COLO829 (cell line): ENCODE measurements at regions not wholly inside any gene's neighbourhood (a gene's known extent, or its start where the extent isn't known, plus 50 kb on each side); places are given as distances from the start of the nearest gene placed in this dataset.
"Not testable (repeated sequence)": the region's sequence is repeated elsewhere in the genome, so short reads cannot be mapped to it uniquely, and the experiment has no call there.

Source experiments
- DNase-seq: peaks from one replicate; pipeline ENCODE4 v3.0.0; 2012; ENCODE audit warnings: low spot score

DNA sequence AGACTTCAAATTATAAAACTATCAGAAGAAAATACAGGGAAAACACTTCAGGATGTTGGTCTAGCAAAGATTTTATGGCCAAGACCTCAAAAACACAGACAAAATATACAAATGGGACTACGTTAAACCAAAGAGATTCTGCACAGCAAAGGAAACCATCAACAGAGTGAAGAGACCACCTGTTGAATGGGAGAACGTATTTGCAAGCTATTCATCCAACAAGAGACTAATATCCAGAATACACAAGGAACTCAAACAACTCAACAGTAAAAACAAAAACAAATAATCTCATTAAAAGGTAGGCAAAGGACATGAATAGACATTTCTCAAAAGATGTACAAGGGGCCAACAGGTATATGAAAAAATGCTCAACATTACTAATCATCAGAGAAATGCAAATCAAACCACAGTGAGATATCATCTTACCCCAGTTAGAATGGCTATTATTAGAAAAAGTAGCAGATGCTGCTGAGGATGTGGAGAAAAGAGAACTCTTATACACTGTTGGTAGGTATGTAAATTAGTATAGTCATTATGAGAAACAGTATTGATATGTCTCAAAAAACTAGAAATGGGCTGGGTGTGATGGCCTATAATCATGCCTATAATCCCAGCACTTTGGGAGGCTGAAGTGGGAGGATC is 112.6 kb downstream of the LRIG2 start:
- DNase-seq = no peak

DNA sequence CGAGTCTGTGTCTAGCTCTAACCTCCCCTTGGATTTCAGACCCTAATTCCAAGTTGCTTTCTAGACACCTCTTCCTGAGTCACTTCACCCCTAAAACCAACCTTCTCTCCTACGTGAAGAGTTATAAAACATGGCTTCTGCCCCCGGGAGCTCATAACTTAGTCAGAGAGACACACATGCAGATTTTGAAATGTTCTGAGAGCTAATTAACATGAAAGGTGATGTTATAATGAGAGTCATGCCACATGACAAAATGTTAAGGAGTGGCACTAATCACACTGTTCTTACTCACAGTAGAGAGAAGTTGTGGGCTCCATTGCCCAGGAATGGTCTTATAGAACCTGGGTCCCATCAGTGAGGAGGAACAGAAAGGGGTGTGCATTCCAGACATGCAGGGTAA is 117.1 kb downstream of the LRIG2 start:
- no peak for DNase-seq

- DNase-seq = no peak
These were observed 117.9 kb downstream of the LRIG2 start for GRCh38 chr1:113190930-113191329.

GRCh38 chr1:113191579-113192076 is 118.6 kb downstream of the LRIG2 start:
- peak; percentile 14 for DNase-seq

DNA sequence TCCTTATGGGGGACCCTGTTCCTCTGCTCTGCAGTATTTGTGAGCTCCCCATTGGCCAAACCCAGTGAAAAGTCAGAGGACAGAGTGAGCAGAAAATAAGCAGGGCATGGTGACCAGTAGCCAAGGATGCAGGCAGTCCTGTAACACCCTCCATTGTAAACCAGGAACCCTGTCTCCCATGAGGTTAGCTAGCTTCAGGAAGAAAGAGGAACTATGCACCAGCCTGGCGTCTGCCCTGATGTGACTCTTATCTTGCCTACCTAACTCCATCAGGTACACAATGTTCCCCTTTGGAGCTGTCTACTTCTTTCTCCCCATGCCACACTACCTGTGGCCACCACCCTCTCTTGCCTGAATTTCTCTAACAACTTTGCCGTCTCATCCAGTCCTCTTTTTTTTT is 119.2 kb downstream of the LRIG2 start:
- no peak for DNase-seq

DNA sequence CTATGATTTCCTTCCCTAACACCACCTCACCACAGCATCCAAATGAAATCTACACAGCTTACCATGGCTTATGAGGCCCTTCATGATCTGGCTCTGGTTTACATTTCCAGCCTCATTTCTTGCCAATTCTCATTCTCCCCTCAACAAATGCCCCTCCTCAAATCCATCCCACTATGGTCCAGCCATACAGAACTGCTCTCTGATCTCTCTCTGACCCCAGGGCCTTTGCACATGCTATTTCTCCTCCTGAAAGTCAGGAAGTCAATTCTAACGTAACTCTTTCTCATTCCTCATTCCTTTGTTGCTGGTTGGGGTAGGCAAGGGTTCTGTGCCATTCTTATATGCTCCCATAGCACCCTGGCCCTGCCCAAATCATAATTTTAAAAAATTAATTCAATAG is 120.0 kb downstream of the LRIG2 start:
- no peak for DNase-seq

DNA sequence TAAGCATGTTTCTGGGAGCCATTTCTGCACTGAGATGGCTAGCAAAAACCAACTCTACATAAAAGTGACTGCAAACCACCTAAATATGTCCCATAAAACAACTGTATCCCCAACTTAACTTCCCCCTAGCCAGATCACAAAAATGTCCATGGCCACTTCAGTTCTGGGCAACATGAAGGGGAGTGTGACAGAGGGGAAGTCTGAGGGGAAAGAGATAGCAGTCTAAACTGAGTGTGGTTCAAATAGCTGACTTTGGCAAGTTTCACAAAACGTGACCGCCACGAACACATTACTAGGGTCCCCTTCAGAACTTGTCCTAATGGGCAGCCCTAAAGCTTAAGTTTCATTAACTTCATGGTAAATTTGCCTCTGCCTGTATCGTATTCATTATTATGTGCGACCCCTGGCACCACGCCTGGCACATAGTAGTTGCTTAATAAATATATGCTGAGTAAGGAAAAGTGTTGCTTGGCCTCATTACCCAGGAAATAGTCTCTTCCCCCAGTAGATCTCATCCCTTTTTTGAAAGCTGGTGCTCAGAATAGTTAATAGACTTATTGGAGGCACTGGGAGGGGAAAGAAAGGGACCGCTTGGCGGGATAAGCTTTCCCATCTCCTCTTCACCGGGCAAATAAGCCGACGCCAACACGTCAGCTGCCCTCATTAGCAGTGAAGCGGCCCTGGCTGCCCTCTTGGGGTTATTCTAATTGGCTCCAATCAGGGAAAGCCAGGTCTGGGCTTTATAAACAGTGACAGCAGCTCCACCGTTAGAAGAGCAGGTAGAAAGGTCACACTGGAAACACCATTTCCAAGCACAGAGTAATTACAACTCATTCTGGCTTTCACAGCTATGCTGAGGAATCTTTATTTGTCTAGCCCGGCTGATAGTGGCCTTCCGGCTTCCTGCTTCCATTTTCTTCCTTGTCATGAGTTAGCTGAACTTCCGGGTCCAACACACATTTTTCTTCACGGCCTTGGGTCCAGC is 122.1 kb downstream of the LRIG2 start:
- no peak for DNase-seq

GRCh38 chr1:113197719-113198330 is 124.8 kb downstream of the LRIG2 start:
- no peak for DNase-seq

- DNase-seq = no peak
These were observed 125.8 kb downstream of the LRIG2 start for GRCh38 chr1:113198806-113199205.

DNA sequence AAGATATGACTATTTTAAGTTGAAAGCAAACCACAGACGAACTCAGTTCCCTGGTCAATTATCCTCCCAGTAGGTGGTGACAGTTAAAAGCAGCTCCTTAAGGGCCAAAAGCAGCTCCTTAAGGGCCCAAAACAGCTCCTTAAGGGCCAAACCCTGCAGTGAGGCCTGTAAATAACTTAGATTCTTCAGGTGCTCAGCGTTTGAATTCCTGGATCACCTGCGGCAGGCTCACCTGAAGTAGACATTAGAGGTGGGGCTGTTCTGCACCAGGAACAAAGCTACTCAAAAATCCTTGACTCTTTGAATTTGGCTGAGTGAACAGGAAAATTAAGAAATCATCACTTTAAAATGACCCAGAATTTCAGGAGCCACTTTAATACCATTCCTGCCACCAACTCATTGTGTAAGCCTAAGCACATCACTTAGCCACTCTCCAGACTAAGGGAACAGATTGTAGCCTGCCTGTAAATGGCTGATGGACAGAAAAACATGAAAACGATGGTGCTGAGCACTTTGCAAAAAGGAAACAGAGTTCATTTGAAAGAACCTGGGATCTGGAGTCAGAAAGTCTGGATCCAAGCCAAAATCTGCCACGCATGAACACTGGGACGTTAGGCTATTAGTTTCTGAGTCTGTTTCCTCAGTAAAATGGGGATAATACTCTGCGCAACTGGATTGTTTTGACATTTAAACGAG is 126.9 kb downstream of the LRIG2 start:
- no peak for DNase-seq

- DNase-seq = no peak
These were observed 128.6 kb downstream of the LRIG2 start for GRCh38 chr1:113201560-113201959.

DNA sequence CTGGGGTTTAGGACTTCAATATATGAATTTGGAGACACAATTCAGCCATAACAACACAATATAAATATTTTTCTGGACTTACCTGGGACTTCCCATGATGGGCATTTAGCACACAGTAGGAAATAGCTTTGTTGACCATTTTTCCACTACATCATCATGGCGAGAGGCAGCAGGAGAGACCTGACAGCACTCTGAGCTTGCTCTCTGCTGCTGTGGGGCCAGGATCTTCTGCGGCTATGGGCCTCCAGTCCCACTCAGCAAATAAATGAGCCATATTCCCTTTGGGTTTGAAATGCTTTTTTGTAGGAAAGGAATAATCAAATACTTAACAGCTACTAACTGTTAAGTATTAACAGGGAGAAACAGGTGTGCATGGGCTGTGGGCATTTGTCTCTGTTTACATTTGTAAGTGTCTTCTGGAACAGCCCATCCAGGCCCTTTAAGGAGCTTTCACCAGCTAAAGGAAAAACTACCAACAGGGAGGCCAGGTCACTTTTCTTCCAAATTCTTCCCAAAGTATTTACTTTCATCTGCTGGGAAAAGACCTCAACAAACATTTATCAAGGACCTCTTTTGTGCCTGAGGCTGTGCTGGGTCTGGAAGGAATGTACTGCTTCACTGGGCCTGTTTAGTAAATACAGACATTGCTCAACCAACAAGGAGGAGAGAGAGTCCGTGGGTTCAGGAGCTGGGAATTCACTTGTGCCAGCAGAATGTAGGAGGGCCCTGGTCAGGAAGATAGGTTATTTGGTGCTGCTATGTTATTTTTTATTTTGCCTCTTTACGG is 133.2 kb downstream of the LRIG2 start:
- no peak for DNase-seq

DNA sequence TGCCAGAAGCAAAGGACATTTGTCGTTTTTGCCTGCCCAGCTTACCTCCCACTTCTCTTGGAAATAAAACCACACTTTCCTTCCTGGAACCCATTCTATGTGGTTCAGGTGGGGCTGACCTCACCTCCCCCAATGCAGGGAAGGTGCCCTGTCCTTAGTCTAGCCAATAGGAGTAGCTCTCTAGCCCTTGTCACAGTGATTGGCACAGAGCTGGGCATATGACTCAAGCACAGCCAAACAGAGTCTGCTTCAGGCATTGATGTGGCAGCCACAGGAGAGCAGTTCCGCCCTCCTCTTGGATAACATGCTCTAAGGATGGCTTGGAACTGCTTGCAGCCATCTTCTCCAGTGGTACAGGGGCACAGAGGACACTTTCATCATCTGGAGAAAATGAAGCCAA is 134.0 kb downstream of the LRIG2 start:
- no peak for DNase-seq

- DNase-seq = no peak
These were observed 134.5 kb downstream of the LRIG2 start for GRCh38 chr1:113207457-113207856.

DNA sequence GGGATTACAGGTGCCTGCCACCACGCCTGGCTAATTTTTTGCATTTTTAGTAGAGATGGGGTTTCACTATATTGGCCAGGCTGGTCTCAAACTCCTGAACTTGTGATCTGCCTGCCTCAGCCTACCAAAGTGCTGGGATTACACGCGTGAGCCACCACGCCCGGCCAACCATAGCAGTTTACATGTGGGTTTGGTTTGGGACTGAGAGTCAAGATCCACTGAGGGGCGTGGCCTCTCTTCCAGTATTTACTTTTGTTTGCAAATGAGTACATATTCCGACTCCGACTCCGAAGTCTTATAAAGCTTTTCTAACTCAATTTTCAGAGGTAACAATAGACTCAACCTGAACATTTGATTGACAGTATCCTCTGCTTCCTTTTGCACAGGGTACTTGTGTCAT is 135.4 kb downstream of the LRIG2 start:
- DNase-seq = not testable (repeated sequence)

DNA sequence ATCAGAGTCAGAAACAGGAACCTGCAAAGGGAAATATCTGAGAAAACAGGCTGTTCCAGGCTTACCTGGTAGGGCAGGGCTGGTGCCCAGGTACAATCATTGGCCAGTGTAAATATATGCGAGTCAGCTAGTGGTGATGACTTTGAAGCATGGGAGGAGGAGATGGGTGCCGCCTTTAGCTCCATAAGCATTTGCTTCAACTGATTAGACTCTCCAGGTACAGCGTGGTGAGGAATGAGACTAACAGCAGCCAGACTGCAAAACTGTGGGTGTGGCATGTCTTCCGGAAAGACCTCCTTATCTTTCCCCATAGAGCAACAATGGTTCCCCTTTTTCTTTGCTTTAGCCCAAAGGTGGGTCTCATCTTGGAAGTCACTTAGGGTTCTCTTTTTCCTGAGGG is 137.2 kb downstream of the LRIG2 start:
- no peak for DNase-seq

DNA sequence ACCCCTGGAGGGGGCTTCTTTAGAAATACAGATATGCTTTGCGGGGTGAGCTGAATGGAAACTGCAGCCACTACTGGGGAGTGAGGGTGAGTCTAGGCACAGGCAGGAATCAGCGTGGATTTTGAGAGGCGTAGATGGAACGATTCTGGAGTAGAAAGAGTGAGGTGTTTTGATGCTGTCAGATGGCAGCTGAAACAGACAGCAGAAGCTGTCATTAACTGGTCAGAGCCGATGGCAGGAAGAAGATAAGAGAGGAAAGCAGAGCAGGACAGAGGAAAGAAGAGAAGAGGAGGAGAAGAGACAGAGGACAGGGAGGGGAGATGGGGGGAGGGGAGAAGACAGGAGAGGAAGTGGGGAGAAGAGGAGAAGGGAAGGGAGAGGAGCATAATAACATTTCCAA is 138.5 kb downstream of the LRIG2 start:
- DNase-seq = no peak

DNA sequence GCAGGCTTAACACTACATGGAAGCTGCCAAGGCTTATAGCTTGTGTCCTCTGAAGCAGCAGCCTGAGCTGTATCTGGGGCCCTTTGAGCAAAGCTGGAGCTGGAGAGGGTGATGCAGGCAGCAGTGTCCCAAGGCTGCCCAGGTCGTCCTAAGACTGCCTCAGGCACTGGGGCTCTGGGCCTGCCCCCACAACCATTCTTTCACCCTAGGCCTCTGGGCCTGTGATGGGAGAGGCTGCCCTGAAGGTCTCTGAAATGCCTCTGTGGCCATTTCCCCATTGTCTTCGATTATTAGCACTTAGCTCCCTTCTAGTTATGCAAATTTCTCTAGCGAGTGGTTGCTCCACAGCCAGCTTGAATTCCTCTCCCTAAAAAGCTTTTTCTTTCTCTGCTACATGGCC is 142.0 kb downstream of the LRIG2 start:
- no peak for DNase-seq

DNA sequence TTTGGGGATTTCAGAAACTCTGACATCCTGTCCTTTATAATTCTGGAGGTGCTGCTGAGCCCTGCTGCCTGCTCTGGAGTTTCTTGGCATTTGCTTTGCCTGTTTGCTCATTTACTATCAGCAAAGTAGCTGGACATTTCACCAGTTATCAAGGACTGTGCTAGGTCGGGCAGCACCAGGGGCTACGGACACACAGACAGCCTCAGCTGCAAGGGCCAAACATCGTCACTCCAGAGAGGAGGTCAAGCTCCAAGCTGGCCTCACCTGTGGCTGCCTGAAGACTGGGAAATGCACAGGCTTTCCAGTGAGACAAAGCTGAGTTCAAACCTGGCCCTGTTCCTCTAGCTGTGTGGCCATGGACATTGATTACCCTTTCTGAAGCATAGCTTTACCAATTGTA is 143.7 kb downstream of the LRIG2 start:
- DNase-seq = no peak

DNA sequence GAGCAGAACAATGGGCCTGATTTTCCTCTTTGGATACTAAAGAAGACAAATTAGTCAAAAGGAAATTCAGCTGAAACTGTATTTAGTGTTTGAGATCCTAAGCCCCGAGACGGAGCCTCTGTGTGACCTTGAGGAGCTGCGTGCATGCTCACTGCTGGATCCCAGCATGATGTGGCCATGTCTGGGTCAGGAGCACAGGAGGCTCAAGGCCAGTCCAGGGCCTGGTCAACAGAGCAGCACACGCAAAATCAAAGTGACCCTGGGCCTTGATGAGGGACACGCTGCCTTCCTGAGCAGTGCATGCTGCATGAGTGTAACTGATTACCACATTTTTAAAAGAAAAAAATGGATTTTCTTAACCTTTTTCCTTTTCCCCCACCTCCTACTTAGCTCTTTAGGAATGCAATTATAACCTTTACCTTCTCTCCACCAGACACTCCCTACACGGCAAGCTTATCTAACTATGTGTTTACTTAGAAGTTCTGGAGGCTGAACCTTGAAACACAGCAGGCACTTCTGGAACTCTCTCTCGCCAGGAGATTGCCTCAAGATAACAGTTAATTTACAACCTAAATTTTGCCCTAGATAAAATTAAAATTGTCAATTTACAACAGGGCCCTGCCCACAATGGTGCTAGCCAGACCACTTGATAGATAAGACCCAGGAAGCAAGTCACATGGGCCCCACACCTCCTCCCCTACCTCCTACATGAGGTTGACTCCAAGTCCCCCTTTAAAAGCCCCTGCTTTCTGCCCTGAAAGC is 144.6 kb downstream of the LRIG2 start:
- no peak for DNase-seq

- no peak for DNase-seq
These were observed 146.4 kb downstream of the LRIG2 start for GRCh38 chr1:113219377-113219776.
